NCI-H1436 (cell line): ENCODE measurements at regions not wholly inside any gene's neighbourhood (a gene's known extent, or its start where the extent isn't known, plus 50 kb on each side); places are given as distances from the start of the nearest gene placed in this dataset.
"Not testable (repeated sequence)": the region's sequence is repeated elsewhere in the genome, so short reads cannot be mapped to it uniquely, and the experiment has no call there.

Source experiments
- DNase-seq: peaks from one replicate; lab custom pipeline; 2025; lab: John Stamatoyannopoulos, UW

- DNase-seq: no peak
These were observed 517.5 kb upstream of the FAM174A start for GRCh38 chr5:100017520-100018262.

- not testable (repeated sequence) for DNase-seq
These were observed 521.9 kb upstream of the FAM174A start for GRCh38 chr5:100013305-100013704.

- DNase-seq: not testable (repeated sequence)
These were observed 524.0 kb upstream of the FAM174A start for GRCh38 chr5:100011160-100011559.

- DNase-seq: no peak
These were observed 530.2 kb upstream of the FAM174A start for GRCh38 chr5:100004969-100005368.

GRCh38 chr5:99998319-99998718, 536.9 kb upstream of the FAM174A start:
- DNase-seq: no peak

- no peak for DNase-seq
These were observed 539.8 kb upstream of the FAM174A start for GRCh38 chr5:99995407-99995806.

- DNase-seq: no peak
These were observed 561.4 kb upstream of the FAM174A start for GRCh38 chr5:99973779-99974178.

GRCh38 chr5:99955962-99956361, 579.2 kb upstream of the FAM174A start:
- no peak for DNase-seq

- no peak for DNase-seq
These were observed 580.2 kb upstream of the FAM174A start for GRCh38 chr5:99955006-99955405.

- DNase-seq: no peak
These were observed 585.1 kb upstream of the FAM174A start for GRCh38 chr5:99949969-99950524.

- no peak for DNase-seq
These were observed 585.8 kb upstream of the FAM174A start for GRCh38 chr5:99949361-99949760.

- no peak for DNase-seq
These were observed 586.3 kb upstream of the FAM174A start for GRCh38 chr5:99948850-99949249.

- DNase-seq: no peak
These were observed 589.4 kb upstream of the FAM174A start for GRCh38 chr5:99945478-99946442.

- no peak for DNase-seq
These were observed 594.6 kb upstream of the FAM174A start for GRCh38 chr5:99940540-99940939.

- no peak for DNase-seq
These were observed 598.3 kb upstream of the FAM174A start for GRCh38 chr5:99936911-99937310.

- DNase-seq: no peak
These were observed 605.4 kb upstream of the FAM174A start for GRCh38 chr5:99929806-99930135.

- DNase-seq: no peak
These were observed 605.9 kb upstream of the FAM174A start for GRCh38 chr5:99929067-99929805.

- no peak for DNase-seq
These were observed 606.7 kb upstream of the FAM174A start for GRCh38 chr5:99928490-99928889.

- DNase-seq: no peak
These were observed 608.7 kb upstream of the FAM174A start for GRCh38 chr5:99926463-99926862.

- no peak for DNase-seq
These were observed 612.8 kb upstream of the FAM174A start for GRCh38 chr5:99922386-99922785.

GRCh38 chr5:99911971-99912370, 623.2 kb upstream of the FAM174A start:
- no peak for DNase-seq

- DNase-seq: no peak
These were observed 628.4 kb upstream of the FAM174A start for GRCh38 chr5:99906776-99907175.
